Neuronal stem cell (in vitro differentiated cells): ENCODE measurements at regions not wholly inside any gene's neighbourhood (a gene's known extent, or its start where the extent isn't known, plus 50 kb on each side); places are given as distances from the start of the nearest gene placed in this dataset.

Source experiments
- DNase-seq: peaks from one replicate; pipeline ENCODE4 v3.0.0-alpha.2; 2013; ENCODE audit warnings: low spot score
- H2AFZ ChIP-seq: one replicate; pipeline ENCODE4 v1.6.1; 2013; ENCODE audit warnings: mild to moderate bottlenecking, low read length, inconsistent platforms
- H2AK5ac ChIP-seq: 2 replicates; pipeline ENCODE4 v1.6.1; 2013; ENCODE audit warnings: low read depth, mild to moderate bottlenecking, inconsistent platforms, low read length, moderate library complexity, mixed read lengths
- H2BK120ac ChIP-seq: 2 replicates; pipeline ENCODE4 v1.6.1; 2013; ENCODE audit warnings: low read depth, mild to moderate bottlenecking, inconsistent platforms, low read length, moderate library complexity, mixed read lengths
- H2BK12ac ChIP-seq: one replicate; pipeline ENCODE4 v1.6.1; 2013; ENCODE audit warnings: low read length, inconsistent platforms
- H2BK15ac ChIP-seq: 2 replicates; pipeline ENCODE4 v1.6.1; 2013; ENCODE audit warnings: mild to moderate bottlenecking, low read length, inconsistent platforms, mixed read lengths
- H2BK5ac ChIP-seq: one replicate; pipeline ENCODE4 v1.6.1; 2013; ENCODE audit warnings: inconsistent platforms, mild to moderate bottlenecking, low read length, moderate library complexity
- H3K14ac ChIP-seq: one replicate; pipeline ENCODE4 v1.6.1; 2013; ENCODE audit warnings: low read length, inconsistent platforms
- H3K18ac ChIP-seq: 2 replicates; pipeline ENCODE4 v1.6.1; 2013; ENCODE audit warnings: low read length, inconsistent platforms
- H3K23ac ChIP-seq: 2 replicates; pipeline ENCODE4 v1.6.1; 2013; ENCODE audit warnings: low read depth, mild to moderate bottlenecking, mixed read lengths, low read length, inconsistent platforms; ENCODE audit not compliant: poor library complexity
- H3K27ac ChIP-seq: replicated peaks from 3 replicates; pipeline ENCODE4 v1.5.1; 2013; ENCODE audit warnings: low read length, inconsistent platforms
- H3K27me3 ChIP-seq, 3 experiments: 2 replicates each; pipeline ENCODE4 v1.6.1; 2013; ENCODE audit warnings: low read length in 3 of 3, mild to moderate bottlenecking in 2 of 3, inconsistent platforms in 1 of 3, low read depth in 1 of 3, mixed read lengths in 1 of 3, moderate library complexity in 1 of 3; ENCODE audit not compliant: control insufficient read depth in 3 of 3, insufficient read depth in 3 of 3
- H3K36me3 ChIP-seq, 2 donors: replicated peaks in 1 of 2; 2 replicates each; pipeline ENCODE4 v1.6.1; 2013; ENCODE audit warnings: low read length in 2 of 2; ENCODE audit not compliant: control insufficient read depth in 2 of 2, insufficient read depth in 2 of 2
- H3K4ac ChIP-seq: 2 replicates; pipeline ENCODE4 v1.6.1; 2013; ENCODE audit warnings: inconsistent platforms, mild to moderate bottlenecking, low read length, moderate library complexity
- H3K4me1 ChIP-seq, 2 donors: 1 replicate in 1 of 2; 2 replicates in 1 of 2; pipeline ENCODE4 v1.6.1; 2013; ENCODE audit warnings: low read length in 2 of 2, low read depth in 1 of 2; ENCODE audit not compliant: control insufficient read depth in 2 of 2, insufficient read depth in 1 of 2
- H3K4me2 ChIP-seq: one replicate; pipeline ENCODE4 v1.6.1; 2013; ENCODE audit warnings: mild to moderate bottlenecking, low read length, inconsistent platforms; ENCODE audit not compliant: insufficient read depth, poor library complexity, severe bottlenecking
- H3K4me3 ChIP-seq, 2 donors: 2 replicates each; pipeline ENCODE4 v1.5.1; 2013; ENCODE audit warnings: low read length in 2 of 2, mild to moderate bottlenecking in 2 of 2, inconsistent platforms in 1 of 2, moderate library complexity in 1 of 2
- H3K79me1 ChIP-seq: one replicate; pipeline ENCODE4 v1.6.1; 2013; ENCODE audit warnings: low read depth, mild to moderate bottlenecking, inconsistent platforms, low read length, moderate library complexity
- H3K9ac ChIP-seq: one replicate; pipeline ENCODE4 v1.6.1; 2013; ENCODE audit warnings: mild to moderate bottlenecking, low read depth, low read length, inconsistent platforms; ENCODE audit not compliant: poor library complexity
- H3K9me3 ChIP-seq, 2 donors: replicated peaks in 1 of 2; 2 replicates each; pipeline versions ENCODE3 to v1.6.1; 2013; ENCODE audit warnings: low read length in 2 of 2, mild to moderate bottlenecking in 2 of 2, inconsistent platforms in 1 of 2, low read depth in 1 of 2, mixed read lengths in 1 of 2, moderate library complexity in 1 of 2; ENCODE audit not compliant: control insufficient read depth in 2 of 2, insufficient read depth in 1 of 2
- H4K8ac ChIP-seq: one replicate; pipeline ENCODE4 v1.6.1; 2013; ENCODE audit warnings: low read depth, mild to moderate bottlenecking, inconsistent platforms, low read length, moderate library complexity
- H4K91ac ChIP-seq: one replicate; pipeline ENCODE4 v1.6.1; 2013; ENCODE audit warnings: low read length, low read depth, mild to moderate bottlenecking, inconsistent platforms; ENCODE audit not compliant: poor library complexity
- WGBS, 2 donors: extraction: QIAGEN DNeasy Blood & Tissue Kit; methylation state at CpG; one replicate each; pipeline ENCODE4 v1.1.7; 2013; ENCODE audit warnings: missing lambda C conversion rate in 2 of 2, mixed read lengths in 1 of 2; ENCODE audit not compliant: insufficient read length in 2 of 2, insufficient replicate concordance in 1 of 2; ENCODE audit errors: extremely low coverage in 2 of 2; 5-methylcytosine and 5-hydroxymethylcytosine counted together

DNA sequence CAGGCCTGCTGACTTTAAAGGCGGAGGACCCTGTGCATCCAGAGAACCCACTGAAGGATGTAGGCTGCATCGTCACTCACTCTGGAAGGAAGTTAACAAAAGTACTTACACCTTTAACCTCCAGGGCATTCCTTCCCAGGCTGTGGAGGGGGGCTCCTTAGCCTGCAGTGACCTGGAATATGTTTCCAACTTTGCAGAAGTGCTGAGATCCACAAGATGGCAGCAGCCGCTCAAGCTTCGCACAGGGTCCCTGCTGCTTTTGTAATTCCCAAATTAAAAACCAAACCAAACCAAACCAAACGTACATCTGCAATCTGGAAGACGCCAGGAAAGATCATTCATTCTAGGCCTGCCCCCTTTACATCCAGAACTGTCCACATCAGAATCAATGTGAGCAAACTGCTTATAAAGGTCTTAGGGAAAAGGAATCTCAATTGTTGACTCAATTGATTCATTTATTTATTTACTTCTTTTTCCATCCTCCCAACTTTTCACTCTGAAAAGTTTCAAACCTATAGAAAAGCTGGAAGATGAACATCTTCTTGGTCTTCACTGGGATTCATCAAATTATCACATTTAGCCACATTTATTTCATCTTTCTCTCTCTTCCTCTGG, 70.5 kb upstream of the KLHL25 start:
- Histone ChIP-seq H3K36me3 (no peaks in the 10 kb centered on the region), H2BK12ac (no peak overlapping the region), H2BK120ac (no peak overlapping the region), H3K27ac (no peak overlapping the region), H3K18ac (no peak overlapping the region), H4K91ac (no peak overlapping the region), H3K23ac (no peak overlapping the region), H4K8ac (no peak overlapping the region), H3K79me1 (no peaks in the 10 kb centered on the region), H3K14ac (no peak overlapping the region), H3K4me3 (no peak overlapping the region), H3K9me3 (no peaks in the 10 kb centered on the region), H2BK5ac (no peak overlapping the region), H3K9ac (no peak overlapping the region), H3K4ac (no peak overlapping the region), H2AFZ (no peak overlapping the region), H2BK15ac (no peak overlapping the region), H2AK5ac (no peak overlapping the region), H3K4me2 (no peak overlapping the region), H3K4me1 (peaks cover 0 to 3% of the 10 kb centered on the region in 2 donors), H3K27me3 (peaks cover 0 to 12% (median 0%) of the 10 kb centered on the region in 3 experiments)
- peak; percentile 72 for DNase-seq
- WGBS, 2 donors = no CpG with 5 or more reads among the region's 6 CpGs

GRCh38 chr15:85867250-85867649, 72.5 kb upstream of the KLHL25 start:
- no peak overlapping the region for H2BK120ac ChIP-seq
- H2BK12ac ChIP-seq = no peak overlapping the region
- no peak overlapping the region for H3K18ac ChIP-seq
- WGBS, 2 donors = no CpG with 5 or more reads among the region's 5 CpGs
- H3K23ac ChIP-seq = no peak overlapping the region
- H3K9ac ChIP-seq = no peak overlapping the region
- peaks cover 0 to 3% of the 10 kb centered on the region in 2 donors for H3K4me1 ChIP-seq
- H3K27me3 ChIP-seq = peaks cover 0 to 6% (median 0%) of the 10 kb centered on the region in 3 experiments
- H3K36me3 ChIP-seq = no peaks in the 10 kb centered on the region
- no peak overlapping the region for H4K8ac ChIP-seq
- no peak overlapping the region for H3K4ac ChIP-seq
- no peak for DNase-seq
- no peak overlapping the region for H2BK5ac ChIP-seq
- no peak overlapping the region for H2AFZ ChIP-seq
- H2AK5ac ChIP-seq = no peak overlapping the region
- H3K27ac ChIP-seq = no peak overlapping the region
- no peak overlapping the region for H3K4me3 ChIP-seq
- H3K9me3 ChIP-seq = no peaks in the 10 kb centered on the region
- H3K4me2 ChIP-seq = no peak overlapping the region
- no peak overlapping the region for H4K91ac ChIP-seq
- no peaks in the 10 kb centered on the region for H3K79me1 ChIP-seq
- H3K14ac ChIP-seq = no peak overlapping the region
- no peak overlapping the region for H2BK15ac ChIP-seq

DNA sequence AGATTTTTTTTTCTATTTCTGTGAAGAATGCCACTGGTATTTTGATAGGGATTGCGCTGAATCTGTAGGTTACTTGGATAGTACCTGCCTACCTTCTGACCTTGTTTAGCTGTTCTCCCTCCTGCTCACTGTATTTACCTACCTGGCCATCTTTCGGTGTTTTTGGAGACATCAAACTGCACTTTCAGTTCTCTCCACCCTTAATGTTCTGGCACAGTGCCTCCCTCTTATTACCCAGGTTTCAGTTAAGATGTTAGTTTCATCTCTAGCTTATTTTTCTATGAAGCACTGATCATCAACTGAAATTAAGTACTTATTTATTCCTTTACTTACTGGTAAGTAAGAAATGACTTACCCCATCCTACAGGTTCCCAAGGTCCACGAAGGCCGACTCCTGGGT, 74.4 kb upstream of the KLHL25 start:
- DNase-seq = no peak
- Histone ChIP-seq H2AK5ac (no peak overlapping the region), H3K23ac (no peak overlapping the region), H2BK12ac (no peak overlapping the region), H3K36me3 (no peaks in the 10 kb centered on the region), H3K14ac (no peak overlapping the region), H3K4me3 (no peak overlapping the region), H3K9ac (no peak overlapping the region), H3K27me3 (no peaks in the 10 kb centered on the region), H3K4me2 (no peak overlapping the region), H3K27ac (no peak overlapping the region), H2BK15ac (no peak overlapping the region), H3K79me1 (no peaks in the 10 kb centered on the region), H4K91ac (no peak overlapping the region), H3K9me3 (no peaks in the 10 kb centered on the region), H3K4me1 (peaks cover 0 to 5% of the 10 kb centered on the region in 2 donors), H2AFZ (no peak overlapping the region), H3K18ac (no peak overlapping the region), H3K4ac (no peak overlapping the region), H4K8ac (no peak overlapping the region), H2BK5ac (no peak overlapping the region), H2BK120ac (no peak overlapping the region)
- WGBS, 2 donors = no CpG with 5 or more reads among the region's 4 CpGs

DNA sequence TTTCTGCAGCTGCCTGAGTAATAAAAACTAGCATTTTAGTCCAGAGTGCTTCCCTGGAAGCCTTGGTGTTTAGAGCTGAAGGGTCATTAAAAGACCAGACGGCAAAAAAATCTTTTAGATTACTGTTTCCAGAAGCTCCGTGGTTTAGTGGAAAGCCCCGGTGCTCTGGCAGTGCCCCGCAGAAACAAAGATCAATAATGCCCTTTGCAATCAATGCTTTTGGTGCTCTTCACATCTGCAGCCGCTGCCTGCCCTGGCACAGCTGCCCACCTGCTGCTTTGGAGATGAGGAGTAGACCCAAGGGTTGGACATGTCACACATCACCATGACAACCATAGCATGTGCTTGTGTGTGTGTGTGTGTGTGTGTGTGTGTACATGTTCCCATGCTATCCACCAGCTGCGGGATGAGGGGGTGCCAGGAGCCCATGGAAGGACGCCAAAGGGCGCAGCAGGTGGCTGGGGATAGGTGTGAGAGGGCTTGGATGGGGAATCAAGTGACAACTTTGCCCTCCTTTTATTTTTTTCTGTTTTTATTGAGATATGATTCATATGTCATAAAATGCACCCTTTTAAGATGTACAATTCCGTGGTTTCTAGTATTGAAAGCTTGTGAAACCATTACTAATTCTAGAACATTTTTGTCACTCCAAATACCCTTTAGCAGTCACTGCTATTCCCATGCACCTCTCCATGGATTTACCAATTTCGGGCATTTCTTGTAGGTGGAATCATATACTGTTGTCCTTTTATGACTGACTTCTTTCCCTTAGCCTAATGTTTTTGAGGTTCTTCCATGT, 75.7 kb upstream of the KLHL25 start:
- Histone ChIP-seq H2BK5ac (no peak overlapping the region), H3K23ac (no peak overlapping the region), H3K79me1 (no peaks in the 10 kb centered on the region), H3K27me3 (no peaks in the 10 kb centered on the region), H3K18ac (no peak overlapping the region), H3K4me1 (peaks cover 0 to 2% of the 10 kb centered on the region in 2 donors), H3K27ac (no peak overlapping the region), H3K4me3 (no peak overlapping the region), H3K9ac (no peak overlapping the region), H2BK15ac (no peak overlapping the region), H2BK12ac (no peak overlapping the region), H2AK5ac (no peak overlapping the region), H3K4me2 (no peak overlapping the region), H4K91ac (no peak overlapping the region), H2BK120ac (no peak overlapping the region), H3K14ac (no peak overlapping the region), H3K36me3 (no peaks in the 10 kb centered on the region), H4K8ac (no peak overlapping the region), H2AFZ (no peak overlapping the region), H3K9me3 (no peaks in the 10 kb centered on the region), H3K4ac (no peak overlapping the region)
- no CpG with 5 or more reads among the region's 10 CpGs for WGBS, 2 donors
- no peak for DNase-seq
